ENCODE measurements at regions not wholly inside any gene's neighbourhood (a gene's known extent, or its start where the extent isn't known, plus 50 kb on each side); places are given as distances from the start of the nearest gene placed in this dataset.

- DNase-seq: no peak
Observed at GRCh38 chrX:109934434-109934833, 68.5 kb upstream of the TMEM164 start.

- DNase-seq: no peak
Observed at GRCh38 chrX:109934935-109935334, 68.0 kb upstream of the TMEM164 start.

- no peak for DNase-seq
Observed at GRCh38 chrX:109936114-109936513, 66.8 kb upstream of the TMEM164 start.

GRCh38 chrX:109936598-109936997 is 66.3 kb upstream of the TMEM164 start:
- no peak for DNase-seq

GRCh38 chrX:109939498-109939897 is 63.4 kb upstream of the TMEM164 start:
- no peak for DNase-seq

GRCh38 chrX:109940411-109940810 is 62.5 kb upstream of the TMEM164 start:
- no peak for DNase-seq

GRCh38 chrX:109943092-109943739 is 59.7 kb upstream of the TMEM164 start:
- DNase-seq: no peak

- no peak for DNase-seq
Observed at GRCh38 chrX:109943740-109944092, 59.2 kb upstream of the TMEM164 start.

GRCh38 chrX:109952050-109952449 is 50.9 kb upstream of the TMEM164 start:
- no peak for DNase-seq

- DNase-seq: no peak
Observed at GRCh38 chrX:109952985-109953905, 49.7 kb upstream of the TMEM164 start.
